DMS53 treated with DMSO at 0.1 percent for 48 hours (cell line): ENCODE measurements at regions not wholly inside any gene's neighbourhood (a gene's known extent, or its start where the extent isn't known, plus 50 kb on each side); places are given as distances from the start of the nearest gene placed in this dataset.
"Not testable (repeated sequence)": the region's sequence is repeated elsewhere in the genome, so short reads cannot be mapped to it uniquely, and the experiment has no call there.

Source experiments
- DNase-seq: peaks from one replicate; lab custom pipeline; 2025; ENCODE audit not compliant: unreplicated experiment; lab: John Stamatoyannopoulos, UW

DNA sequence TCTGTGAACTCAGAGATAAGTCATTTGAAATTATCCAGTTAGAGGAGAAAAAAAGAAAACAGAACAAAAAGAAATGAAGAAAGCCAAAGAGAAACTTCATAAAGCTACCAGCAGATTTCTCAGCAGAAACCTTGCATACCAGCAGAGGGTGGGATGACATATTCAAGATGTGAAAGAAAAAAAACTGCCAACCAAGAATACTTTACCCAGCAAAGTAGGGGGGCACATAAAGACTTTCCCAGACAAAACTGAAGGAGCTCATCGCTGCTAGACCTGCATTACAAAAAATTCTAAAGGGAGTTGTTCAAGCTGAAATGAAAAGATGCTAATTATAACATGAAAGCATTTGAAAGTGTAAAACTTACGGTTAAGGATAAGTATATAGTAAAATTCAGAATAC is 246.3 kb downstream of the FNDC1 start:
- DNase-seq, result no peak

DNA sequence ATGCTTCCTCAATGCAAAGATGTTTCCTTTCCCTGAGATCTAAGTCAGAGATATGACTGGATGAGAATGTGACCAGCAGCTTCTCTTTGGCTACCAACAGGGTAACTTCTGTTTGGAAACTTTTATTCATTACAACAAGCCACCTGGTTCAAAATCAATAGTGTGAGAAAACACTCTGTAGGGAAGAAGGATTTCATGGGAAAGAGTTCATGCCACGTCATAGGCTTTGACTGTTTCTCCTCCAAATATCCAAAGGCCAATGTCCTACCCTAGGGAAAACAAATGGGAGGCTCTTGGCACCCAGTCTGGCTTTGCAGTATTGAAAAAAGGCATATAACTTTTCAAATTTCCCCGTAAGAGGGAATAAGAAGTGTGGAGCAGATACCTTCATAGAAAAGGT is 245.5 kb downstream of the FNDC1 start:
- DNase-seq, result no peak

DNA sequence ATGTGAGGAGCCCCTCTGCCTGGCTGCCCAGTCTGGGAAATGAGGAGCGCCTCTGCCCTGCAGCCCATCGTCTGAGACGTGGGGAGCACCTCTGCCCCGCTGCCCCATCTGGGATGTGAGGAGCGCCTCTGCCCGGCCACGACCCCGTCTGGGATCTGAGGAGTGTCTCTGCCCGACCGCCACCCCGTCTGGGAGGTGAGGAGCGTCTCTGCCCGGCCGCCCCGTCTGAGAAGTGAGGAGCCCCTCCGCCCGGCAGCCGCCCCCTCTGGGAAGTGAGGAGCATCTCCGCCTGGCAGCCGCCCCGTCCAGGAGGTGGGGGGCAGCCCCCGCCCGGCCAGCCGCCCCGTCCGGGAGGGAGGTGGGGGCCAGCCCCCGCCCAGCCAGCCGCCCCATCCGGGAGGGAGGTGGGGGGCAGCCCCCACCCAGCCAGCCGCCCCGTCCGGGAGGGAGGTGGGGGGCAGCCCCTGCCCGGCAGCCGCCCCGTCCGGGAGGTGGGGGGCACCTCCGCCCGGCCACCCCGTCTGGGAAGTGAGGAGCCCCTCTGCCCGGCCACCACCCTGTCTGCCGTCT is 238.1 kb downstream of the FNDC1 start:
- not testable (repeated sequence) for DNase-seq

DNA sequence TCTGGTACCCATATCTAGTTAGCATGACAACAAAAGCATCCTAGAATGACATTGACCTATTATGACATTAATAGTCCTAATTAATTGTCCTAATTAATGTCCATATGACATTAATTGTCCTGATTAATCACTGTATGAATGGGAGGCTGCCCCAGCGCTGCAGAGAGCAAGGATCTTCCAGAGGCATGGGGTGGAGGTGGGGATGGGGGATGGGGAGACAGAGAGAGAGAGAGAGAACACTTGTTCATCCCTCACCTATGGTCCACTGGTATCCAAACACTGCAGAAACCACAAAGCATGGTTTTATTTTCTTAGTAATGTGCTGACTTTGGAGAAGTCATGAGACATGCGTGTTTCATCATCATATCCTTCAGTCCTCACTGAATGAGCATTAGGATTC is 235.1 kb downstream of the FNDC1 start:
- no peak for DNase-seq

DNA sequence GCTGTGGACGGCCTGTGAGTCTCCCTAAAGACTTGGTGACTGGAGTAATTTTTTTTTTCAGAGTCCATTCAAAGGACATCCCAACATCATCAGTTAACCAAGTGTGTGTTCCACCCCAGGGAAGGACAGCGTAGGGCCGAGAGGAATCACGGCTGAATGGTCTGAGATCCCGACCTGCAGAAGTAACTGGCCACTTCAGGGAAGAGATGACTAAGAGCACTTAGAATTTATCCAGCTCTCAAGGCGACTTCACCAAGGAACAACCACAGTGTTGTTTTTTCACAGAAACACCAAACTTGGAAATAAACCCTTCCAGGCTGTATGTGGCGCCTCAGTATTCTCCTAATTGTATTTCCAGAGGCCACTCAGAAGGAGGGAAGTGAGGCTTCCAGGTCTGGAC is 231.6 kb downstream of the FNDC1 start:
- DNase-seq, result no peak

DNA sequence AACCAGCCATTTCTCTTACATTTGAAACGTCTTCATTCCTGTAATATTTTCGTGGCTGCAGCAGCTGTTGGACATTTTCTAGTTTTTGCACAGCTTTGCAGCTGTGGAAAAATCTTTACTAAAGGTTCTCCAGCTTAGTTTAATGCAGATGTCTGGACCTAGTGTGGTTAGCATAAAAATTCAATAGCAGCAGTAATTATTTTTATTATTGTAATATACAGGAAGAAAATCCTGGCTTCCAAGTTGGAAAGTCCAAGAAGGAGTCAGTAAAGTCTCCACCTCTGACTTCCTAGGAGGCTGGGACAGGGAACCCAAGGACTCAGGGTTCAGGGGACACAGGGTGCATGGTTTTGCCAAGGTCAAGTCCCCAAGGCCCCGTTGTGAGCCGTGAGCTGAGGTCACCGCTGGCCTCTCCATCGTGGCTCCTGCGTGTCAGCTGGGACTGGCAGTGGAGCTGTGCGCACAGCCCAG is 230.6 kb downstream of the FNDC1 start:
- DNase-seq, result no peak

DNA sequence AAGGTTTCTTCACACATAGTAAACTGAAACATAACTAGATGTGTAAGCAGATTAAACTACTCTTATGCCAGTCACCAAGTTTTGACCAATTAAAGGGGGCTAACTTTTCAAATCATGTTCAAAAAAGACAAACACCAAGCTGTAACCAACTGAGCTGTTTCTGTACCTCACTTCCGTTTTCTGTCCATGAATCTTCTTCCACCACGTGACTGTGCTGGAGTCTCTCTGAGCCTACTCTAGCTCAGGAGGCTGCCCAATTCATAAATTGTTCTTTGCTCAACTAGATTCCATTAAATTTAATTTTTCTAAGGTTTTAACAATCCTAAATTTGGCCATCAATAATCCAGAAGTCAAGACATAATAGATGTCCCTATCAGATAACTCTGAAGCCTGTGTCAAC is 229.4 kb downstream of the FNDC1 start:
- DNase-seq, result no peak

DNA sequence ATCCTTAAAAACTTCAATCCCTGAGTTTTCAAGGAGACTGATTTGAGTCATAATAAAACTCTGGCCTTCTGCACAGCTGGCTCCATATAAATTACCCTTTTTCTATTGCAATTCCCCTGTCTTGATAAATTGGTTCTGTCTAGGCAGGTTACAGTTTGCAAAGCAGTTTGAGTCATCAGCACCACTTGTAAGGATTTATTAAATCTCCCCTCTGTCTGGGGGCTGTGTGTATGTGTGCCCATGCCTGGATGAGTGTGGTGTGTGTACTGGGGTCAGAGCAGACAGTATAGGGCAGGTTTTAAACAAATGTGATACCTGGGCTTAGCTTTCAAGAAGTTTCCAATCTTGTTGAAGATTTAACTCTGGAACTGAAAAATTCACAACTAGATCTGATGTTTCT is 228.6 kb downstream of the FNDC1 start:
- no peak for DNase-seq

DNA sequence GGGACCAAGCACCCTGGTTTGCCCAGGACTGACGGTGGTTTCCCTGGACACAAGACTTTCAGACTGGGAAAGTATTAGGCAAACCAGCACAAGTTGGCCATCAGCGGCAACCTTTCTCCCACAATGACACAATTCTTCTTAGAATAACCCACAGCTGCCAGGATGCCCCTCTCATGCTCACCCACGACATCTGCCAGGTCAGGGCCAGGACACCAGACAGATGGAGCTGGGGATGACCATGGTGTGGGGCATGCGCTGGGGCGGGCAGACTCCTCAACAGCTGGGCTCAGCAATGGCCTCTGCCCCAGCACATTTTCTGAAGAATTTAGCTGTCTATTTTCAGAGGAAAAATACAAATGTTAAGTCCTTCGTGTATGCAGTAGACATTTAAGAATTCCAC is 226.4 kb downstream of the FNDC1 start:
- no peak for DNase-seq

DNA sequence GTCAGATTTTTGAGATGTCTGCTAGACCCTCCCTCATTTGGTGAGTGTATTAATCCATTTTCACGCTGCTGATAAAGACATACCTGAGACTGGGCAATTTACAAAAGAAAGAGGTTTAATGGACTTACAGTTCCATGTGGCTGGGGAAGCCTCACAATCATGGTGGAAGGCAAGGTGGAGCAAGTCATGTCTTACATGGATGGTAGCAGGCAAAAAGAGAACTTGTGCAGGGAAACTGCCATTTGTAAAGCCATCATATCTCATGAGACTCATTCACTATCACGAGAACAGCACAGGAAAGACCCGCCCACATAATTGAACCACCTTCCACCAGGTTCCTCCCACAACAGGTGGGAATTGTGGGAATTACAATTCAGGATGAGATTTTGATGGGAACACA is 223.5 kb downstream of the FNDC1 start:
- not testable (repeated sequence) for DNase-seq

DNA sequence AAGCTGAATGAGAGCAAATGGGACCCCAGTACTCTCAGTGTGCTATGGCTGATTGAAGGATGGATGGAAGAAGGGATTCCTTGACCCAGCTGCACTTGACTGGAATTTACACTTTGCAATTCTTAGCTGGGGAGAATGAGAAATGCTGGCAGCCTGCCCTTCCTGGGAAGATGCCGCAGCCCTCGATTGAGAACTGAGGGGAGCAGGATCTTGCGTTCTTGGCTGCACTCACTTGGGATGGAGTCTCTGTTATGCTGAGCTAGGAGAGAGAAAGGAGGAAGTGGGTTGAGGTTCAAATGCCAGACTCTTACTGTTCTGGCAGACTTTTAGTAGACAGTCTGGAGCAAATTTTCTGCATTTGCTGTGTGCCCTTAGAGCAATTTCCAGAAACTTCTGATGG is 221.2 kb downstream of the FNDC1 start:
- DNase-seq, result no peak

DNA sequence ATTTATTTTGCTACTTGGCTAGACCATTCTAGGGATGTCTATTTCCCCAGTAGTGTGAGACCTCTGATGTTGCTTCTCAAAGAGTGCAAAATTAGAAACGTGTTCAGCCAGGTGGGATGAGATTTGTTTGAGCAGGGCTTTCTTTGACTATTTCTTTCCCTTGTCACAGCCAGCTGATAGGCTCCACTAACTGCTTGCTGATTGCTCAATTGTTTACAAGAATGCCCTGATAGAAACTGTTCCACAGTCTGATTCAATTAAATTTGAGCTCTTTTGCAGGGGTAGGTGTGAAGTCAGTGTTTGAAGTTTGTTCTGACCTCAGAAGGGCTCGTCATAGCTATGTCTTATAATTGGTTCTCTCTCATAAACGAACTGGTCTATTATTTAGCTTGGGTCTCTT is 220.5 kb downstream of the FNDC1 start:
- no peak for DNase-seq

DNA sequence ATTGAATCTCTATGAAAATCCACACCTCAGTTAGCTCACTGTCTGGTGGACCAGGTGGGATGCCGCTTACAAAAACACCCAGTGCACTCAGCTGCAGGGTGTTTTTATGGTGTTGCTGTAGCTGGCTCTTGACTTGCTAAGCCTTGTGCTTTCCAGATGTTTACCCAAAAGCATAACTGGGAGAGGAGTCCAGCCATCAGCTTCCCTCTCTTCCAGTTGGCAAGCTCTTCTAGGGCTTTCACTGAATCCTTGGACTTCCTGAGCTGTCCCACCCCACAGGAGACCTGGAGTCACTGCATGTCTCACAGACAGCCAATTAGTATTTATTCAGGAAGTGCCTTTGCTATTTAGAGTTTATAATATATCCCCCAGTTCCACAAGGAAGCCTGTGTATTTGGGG is 210.9 kb downstream of the FNDC1 start:
- DNase-seq, result no peak

DNA sequence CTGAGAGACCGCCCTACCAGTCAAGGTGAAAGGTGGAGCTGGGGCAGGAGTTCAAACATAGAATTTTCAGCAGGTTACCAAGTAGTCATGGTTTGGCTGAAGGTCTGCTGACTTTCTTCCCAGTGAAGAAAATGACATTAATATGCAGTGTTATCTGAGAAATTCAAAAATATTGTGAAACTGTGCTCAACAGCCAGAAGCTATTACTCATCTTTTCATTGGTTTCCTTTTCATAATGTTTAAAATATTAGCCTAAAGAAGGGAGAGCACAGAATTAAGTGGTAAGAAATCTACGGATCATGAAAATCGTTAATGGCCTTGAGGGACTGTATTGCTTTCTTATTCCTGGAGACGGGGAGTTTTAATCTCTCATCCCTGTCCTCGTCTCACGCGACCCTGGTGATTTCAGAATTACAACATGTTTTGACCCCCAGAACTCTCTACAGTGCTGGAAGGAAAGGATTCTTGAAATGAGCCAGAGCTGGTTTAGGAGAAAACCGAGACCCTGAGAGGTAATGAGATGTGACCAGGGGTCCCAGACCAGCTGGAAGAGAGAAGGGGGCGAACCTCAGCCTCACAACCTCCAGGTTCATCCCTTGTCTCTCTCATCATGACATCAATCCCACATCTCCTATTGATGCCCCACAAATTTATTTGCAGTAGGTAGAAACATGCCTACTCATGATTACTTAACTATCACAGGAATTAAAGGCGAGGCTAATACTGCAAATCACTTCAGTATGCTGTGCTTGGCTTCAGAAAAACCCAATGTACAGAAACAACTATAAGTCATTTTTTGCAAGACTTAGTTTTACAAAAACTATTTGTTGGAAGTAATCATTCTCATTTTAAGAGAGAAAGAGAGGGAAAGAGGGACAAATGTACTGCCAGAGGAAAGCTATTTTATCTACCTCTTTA is 209.5 kb downstream of the FNDC1 start:
- DNase-seq, result no peak

DNA sequence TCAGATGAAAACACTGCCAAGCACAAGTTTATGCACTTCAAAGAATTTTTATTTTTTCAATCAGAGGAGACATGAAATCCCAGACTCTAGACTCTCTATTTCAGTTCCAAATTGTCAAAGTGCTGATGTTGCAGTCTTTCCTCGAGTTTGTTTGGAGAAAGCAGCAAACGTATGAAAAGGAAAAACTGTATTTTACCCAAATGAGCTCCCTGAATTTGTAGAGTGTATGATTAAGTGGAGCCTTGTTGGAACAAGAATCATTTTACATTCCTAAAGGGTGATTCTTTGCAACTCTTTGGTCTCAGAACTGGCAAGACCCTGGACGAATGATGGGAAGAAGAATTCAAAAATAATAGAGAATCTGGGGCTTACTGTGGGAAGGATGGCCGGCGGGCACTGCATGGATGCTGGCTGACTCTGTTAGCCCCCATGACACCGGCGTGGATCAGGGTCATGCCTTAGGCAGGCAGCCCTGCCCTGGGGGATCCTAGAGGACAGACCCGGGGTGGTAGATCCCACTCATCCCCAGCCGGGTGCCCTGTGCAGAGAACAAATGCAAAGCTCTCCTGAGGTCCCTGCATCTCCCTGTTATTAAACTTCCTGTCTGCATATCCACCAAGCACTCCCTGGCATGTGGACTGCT is 207.4 kb downstream of the FNDC1 start:
- DNase-seq, result no peak

DNA sequence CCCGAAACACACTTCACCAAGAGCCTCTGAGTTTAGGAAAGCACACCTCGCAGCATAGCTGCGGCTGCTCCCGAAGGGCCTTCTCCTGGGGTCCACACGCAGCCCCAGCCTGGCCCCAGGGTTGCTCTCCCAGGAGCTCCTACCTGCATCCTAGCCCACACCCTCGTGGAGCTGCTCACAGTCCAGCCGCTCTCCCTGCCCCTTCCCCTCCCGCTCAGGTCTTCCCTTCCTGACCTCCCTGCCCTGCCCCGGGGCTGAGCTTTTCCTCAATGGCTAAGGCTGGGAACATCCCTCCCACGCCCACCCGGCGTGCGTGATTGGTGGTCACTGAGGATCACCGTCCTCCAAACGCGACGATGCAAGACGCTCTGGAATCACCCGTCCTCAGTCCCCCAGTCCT is 205.8 kb downstream of the FNDC1 start:
- DNase-seq, result no peak

DNA sequence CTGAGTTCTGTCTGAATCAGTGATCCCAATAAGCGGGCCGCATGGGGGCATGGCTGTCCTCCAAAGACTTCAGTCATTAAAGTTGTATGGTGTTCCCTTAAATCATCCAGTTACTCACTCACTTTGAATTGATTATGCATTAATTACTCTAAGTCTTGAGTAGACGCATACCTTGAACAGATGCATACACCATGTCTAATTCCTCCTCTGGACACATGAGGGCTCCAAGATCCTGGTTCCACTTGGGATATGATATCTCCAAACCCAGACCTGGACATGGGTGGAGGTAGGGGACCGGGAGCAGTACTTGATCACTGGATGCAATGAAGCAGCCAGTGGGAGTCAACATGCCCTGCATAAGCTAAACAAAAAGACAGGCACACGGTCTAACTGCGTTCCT is 204.5 kb downstream of the FNDC1 start:
- no peak for DNase-seq

DNA sequence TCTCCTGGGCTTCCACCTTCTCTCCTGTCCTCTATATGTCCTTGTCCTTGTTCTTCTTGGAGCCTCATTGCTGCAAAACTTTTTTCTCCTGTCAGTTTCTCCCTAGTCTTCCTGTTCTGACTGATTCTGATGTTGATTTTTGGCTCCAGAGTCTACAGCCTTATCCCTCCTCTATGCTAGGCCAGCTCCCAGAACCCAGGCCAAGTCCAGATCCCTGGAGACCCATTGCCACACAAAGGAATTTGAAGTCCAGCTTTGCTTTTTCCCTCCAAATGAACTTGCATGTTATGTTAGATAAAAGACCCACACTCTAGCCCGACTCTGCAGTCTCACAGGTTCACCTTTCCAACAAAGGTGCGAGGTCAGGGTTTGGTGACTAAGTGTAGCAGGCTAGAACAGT is 203.1 kb downstream of the FNDC1 start:
- DNase-seq, result no peak

DNA sequence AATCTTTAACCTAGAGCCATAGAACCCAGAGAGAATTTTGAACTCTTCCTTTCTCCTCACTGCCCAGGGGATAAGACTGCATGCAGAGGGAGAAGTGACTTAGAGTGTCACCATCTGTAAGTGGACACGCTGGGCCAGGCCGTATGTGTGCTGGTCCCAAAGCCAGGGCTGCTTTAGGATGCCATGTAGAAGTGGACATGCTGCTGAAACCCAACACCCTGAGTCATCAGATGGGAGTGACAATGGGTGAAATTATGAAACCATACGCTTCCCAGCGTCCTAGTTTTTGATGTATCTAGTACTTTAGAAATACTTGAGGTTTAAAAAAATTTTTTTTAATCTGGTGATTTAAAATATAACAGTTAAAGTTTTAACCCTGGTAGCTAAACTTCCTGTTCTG is 191.1 kb downstream of the FNDC1 start:
- no peak for DNase-seq

DNA sequence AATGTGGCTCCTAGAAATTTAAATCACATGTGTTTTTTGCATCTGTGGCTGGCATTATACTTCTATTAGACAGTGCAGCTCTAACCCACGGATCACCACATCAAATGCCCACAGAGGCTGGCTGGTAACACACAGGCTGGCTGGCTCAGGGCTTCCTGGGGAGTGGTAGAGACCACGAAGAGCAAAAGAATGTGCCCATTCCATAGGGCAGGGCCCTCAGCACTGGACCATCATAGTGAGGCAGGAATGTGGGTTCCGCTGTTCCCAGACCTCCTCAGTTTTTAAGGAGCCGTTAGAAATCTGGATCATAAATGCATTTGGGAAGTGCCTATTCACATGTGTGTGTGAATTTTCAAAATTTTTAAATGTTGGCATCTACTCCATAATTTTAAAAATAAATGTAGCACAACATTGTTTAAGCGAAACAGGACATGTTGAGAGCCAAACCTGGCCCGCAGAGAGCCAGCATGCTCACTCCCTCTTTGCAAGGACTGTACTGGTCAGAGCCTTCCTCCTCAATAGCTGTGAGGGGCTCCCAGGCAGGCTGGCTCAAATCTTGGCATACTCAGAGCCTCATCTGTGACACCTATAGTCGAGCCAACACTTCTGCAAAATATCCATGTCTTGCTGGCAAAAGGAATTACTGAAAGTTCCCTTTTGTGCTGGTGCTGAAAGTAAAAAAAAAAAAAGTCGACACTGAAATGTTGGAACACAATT is 190.5 kb downstream of the FNDC1 start:
- no peak for DNase-seq

DNA sequence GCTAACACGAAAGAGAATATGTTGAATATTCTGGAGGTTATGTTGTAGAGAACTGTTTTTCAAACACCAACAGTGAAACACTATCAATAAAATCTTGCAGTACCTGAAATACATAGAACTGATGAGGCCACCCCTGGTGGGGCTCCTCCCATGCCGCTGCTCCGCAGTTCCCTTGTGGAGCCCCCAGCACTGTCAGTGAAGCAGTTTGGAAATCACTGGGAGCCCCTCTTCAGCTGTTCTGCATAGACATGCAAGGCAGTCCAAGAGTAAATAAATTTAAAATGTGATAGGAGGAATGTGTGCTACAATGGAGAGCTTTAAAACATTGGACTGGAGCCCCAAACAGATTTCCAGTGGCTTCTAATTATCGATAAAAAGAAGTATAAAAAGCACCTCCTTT is 189.4 kb downstream of the FNDC1 start:
- DNase-seq, result no peak
